ENCODE measurements at regions not wholly inside any gene's neighbourhood (a gene's known extent, or its start where the extent isn't known, plus 50 kb on each side); places are given as distances from the start of the nearest gene placed in this dataset.

DNA sequence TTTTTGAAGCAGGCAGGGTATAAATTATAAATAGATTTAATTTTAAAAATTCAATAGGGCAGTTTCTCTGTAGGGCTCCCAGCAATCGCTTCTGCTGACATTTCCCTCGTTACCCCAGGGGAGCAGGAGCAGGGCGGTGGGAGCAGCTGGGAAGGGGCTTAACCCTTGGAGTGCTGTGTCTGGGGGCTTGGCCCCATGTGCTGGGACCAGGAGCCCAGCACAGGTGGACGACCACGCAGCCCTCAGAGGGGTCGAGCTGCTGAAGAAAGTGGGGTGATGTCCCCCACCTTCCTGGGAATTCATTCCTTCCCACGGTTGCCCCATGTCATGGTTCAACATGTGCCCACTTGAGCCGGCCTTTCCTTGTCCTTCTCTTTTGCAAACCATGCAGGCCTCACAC is 67.5 kb upstream of the STX16 start:
- TF ChIP-seq, protein P1, sequence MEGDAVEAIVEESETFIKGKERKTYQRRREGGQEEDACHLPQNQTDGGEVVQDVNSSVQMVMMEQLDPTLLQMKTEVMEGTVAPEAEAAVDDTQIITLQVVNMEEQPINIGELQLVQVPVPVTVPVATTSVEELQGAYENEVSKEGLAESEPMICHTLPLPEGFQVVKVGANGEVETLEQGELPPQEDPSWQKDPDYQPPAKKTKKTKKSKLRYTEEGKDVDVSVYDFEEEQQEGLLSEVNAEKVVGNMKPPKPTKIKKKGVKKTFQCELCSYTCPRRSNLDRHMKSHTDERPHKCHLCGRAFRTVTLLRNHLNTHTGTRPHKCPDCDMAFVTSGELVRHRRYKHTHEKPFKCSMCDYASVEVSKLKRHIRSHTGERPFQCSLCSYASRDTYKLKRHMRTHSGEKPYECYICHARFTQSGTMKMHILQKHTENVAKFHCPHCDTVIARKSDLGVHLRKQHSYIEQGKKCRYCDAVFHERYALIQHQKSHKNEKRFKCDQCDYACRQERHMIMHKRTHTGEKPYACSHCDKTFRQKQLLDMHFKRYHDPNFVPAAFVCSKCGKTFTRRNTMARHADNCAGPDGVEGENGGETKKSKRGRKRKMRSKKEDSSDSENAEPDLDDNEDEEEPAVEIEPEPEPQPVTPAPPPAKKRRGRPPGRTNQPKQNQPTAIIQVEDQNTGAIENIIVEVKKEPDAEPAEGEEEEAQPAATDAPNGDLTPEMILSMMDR (tag by site-specific recombination; IDR thresholded peaks at IDR 0.05): no peak
- no peak for TF ChIP-seq ZNF423 (tag by site-specific recombination; IDR thresholded peaks at IDR 0.05)

Data from HEK293 (cell line).